Breast epithelium (tissue), 4 donors: ENCODE measurements at regions not wholly inside any gene's neighbourhood (a gene's known extent, or its start where the extent isn't known, plus 50 kb on each side); places are given as distances from the start of the nearest gene placed in this dataset.

Experiments used
- DNase-seq, 2 donors: peaks; one replicate each; pipeline ENCODE4 v3.0.0-alpha.2; 2019; ENCODE audit warnings: low spot score in 2 of 2
- H3K27ac ChIP-seq, 2 donors: fragments of 200-600 bp; sonication (generic) in 1 of 2; one replicate each; pipeline ENCODE4 v1.5.1; 2016 to 2019; ENCODE audit warnings: mild to moderate bottlenecking in 1 of 2
- H3K27me3 ChIP-seq, 2 donors: fragments of 200-600 bp; sonication (generic) in 1 of 2; one replicate each; pipeline versions ENCODE4 v1.5.1 to v1.6.0; 2017 to 2019; ENCODE audit warnings: control low read depth in 1 of 2, mild to moderate bottlenecking in 1 of 2
- H3K36me3 ChIP-seq: fragments of 200-600 bp; one replicate; pipeline ENCODE4 v1.5.1; 2019
- H3K4me1 ChIP-seq, 2 donors: fragments of 200-600 bp; sonication (generic); one replicate each; pipeline ENCODE4 v1.5.1; 2016 to 2019; ENCODE audit warnings: control low read depth in 1 of 2
- H3K4me3 ChIP-seq, 3 donors: fragments of 200-600 bp; sonication (generic); 1 replicate in 2 of 3; 2 replicates in 1 of 3; pipeline ENCODE4 v1.5.1; 2016 to 2019; ENCODE audit warnings: mild to moderate bottlenecking in 3 of 3, moderate library complexity in 2 of 3
- H3K9me3 ChIP-seq, 2 donors: fragments of 200-600 bp; sonication (generic) in 1 of 2; one replicate each; pipeline ENCODE4 v1.5.1; 2016 to 2019; ENCODE audit warnings: control low read depth in 1 of 2
- CTCF ChIP-seq, 3 donors: fragments of 450-650 bp; IDR thresholded peaks; one replicate each; pipeline ENCODE4 v1.5.1; 2016 to 2017; ENCODE audit warnings: antibody characterized with exemption in 3 of 3, mild to moderate bottlenecking in 3 of 3, moderate library complexity in 3 of 3
- POLR2A ChIP-seq: fragments of 450-650 bp; IDR thresholded peaks from one replicate; pipeline ENCODE4 v1.6.1; 2016; ENCODE audit warnings: antibody characterized with exemption, mild to moderate bottlenecking, moderate library complexity
- POLR2AphosphoS5 ChIP-seq, 3 donors: sonication (generic); formaldehyde crosslinking; IDR thresholded peaks; one replicate each; pipeline ENCODE4 v1.6.1; 2017; ENCODE audit warnings: antibody characterized with exemption in 3 of 3
- intact Hi-C: fragments of 100-400 bp; cut with DNase I; formaldehyde crosslinking; loops from one replicate; pipeline ENCODE4 v1.15.1; 2023; ENCODE audit warnings: low total_unique reads

GRCh38 chr6:159108426-159108985, 60.7 kb upstream of the FNDC1 start:
- H3K27ac ChIP-seq, result no peak overlapping the region
- intact Hi-C loops, result no loop called here
- TF ChIP-seq POLR2AphosphoS5 (IDR thresholded peaks at IDR 0.05) (no peak), CTCF (IDR thresholded peaks at IDR 0.05) (no peak), POLR2A (no peak)
- H3K4me3 ChIP-seq, result no peak overlapping the region
- no peaks in the 10 kb centered on the region for H3K36me3 ChIP-seq
- no peaks in the 10 kb centered on the region for H3K27me3 ChIP-seq
- no peak for DNase-seq
- H3K4me1 ChIP-seq, result peaks cover 3 to 14% of the 10 kb centered on the region in 2 donors
- no peaks in the 10 kb centered on the region for H3K9me3 ChIP-seq

- peaks cover 3 to 14% of the 10 kb centered on the region in 2 donors for H3K4me1 ChIP-seq
- TF ChIP-seq CTCF (IDR thresholded peaks at IDR 0.05), result no peak
- TF ChIP-seq POLR2AphosphoS5 (IDR thresholded peaks at IDR 0.05), result no peak
- no peak for TF ChIP-seq POLR2A
- DNase-seq, result no peak
- H3K4me3 ChIP-seq, result no peak overlapping the region
- H3K27ac ChIP-seq, result peak overlapping the region in 1 of 2 donors; percentile 36
- no peaks in the 10 kb centered on the region for H3K36me3 ChIP-seq
- intact Hi-C loops, result no loop called here
- no peaks in the 10 kb centered on the region for H3K27me3 ChIP-seq
- no peaks in the 10 kb centered on the region for H3K9me3 ChIP-seq
Measured at GRCh38 chr6:159107451-159108260, 61.5 kb upstream of the FNDC1 start.

- intact Hi-C loops, result no loop called here
- Histone ChIP-seq H3K4me1 (peaks cover 3 to 14% of the 10 kb centered on the region in 2 donors), H3K9me3 (no peaks in the 10 kb centered on the region), H3K27me3 (no peaks in the 10 kb centered on the region), H3K27ac (peak overlapping the region in 1 of 2 donors; percentile 36), H3K4me3 (no peak overlapping the region), H3K36me3 (no peaks in the 10 kb centered on the region)
- peak in 1 of 2 donors; percentile 39 for DNase-seq
- no peak for TF ChIP-seq POLR2AphosphoS5 (IDR thresholded peaks at IDR 0.05)
- TF ChIP-seq CTCF (IDR thresholded peaks at IDR 0.05), result no peak
- TF ChIP-seq POLR2A, result no peak
Measured at GRCh38 chr6:159106627-159107241, 61.9 kb upstream of the TAGAP start.

- H3K27ac ChIP-seq, result peak overlapping the region in 1 of 2 donors; percentile 72
- TF ChIP-seq POLR2AphosphoS5 (IDR thresholded peaks at IDR 0.05), result no peak
- no peak for TF ChIP-seq CTCF (IDR thresholded peaks at IDR 0.05)
- no peak for TF ChIP-seq POLR2A
- no peaks in the 10 kb centered on the region for H3K27me3 ChIP-seq
- H3K9me3 ChIP-seq, result no peaks in the 10 kb centered on the region
- H3K4me3 ChIP-seq, result no peak overlapping the region
- intact Hi-C loops, result no loop called here
- DNase-seq, result no peak
- peaks cover 3 to 14% of the 10 kb centered on the region in 2 donors for H3K4me1 ChIP-seq
- no peaks in the 10 kb centered on the region for H3K36me3 ChIP-seq
Measured at GRCh38 chr6:159105716-159106115, 60.9 kb upstream of the TAGAP start.

GRCh38 chr6:159104931-159105330, 60.1 kb upstream of the TAGAP start:
- no peaks in the 10 kb centered on the region for H3K27me3 ChIP-seq
- H3K9me3 ChIP-seq, result no peaks in the 10 kb centered on the region
- no peak overlapping the region for H3K4me3 ChIP-seq
- DNase-seq, result peak in 1 of 2 donors; percentile 62
- no peaks in the 10 kb centered on the region for H3K36me3 ChIP-seq
- peak overlapping the region; percentile 72 to 74 for H3K27ac ChIP-seq
- TF ChIP-seq POLR2AphosphoS5 (IDR thresholded peaks at IDR 0.05), result no peak
- no peak for TF ChIP-seq POLR2A
- no peak for TF ChIP-seq CTCF (IDR thresholded peaks at IDR 0.05)
- intact Hi-C loops, result no loop called here
- peaks cover 3 to 14% of the 10 kb centered on the region in 2 donors for H3K4me1 ChIP-seq
